ENCODE measurements at regions not wholly inside any gene's neighbourhood (a gene's known extent, or its start where the extent isn't known, plus 50 kb on each side); places are given as distances from the start of the nearest gene placed in this dataset.

- TF ChIP-seq CTCF (IDR thresholded peaks at IDR 0.05; ENCODE audit: insufficient read depth, low read length, poor library complexity, severe bottlenecking) (no peak), EZH2phosphoT487 (conservative IDR thresholded peaks at IDR 0.05; ENCODE audit: low read length) (no peak)
These were observed 372.7 kb upstream of the TOM1L1 start for GRCh38 chr17:54527941-54528340.
